AG10803 (cell line): ENCODE measurements at regions not wholly inside any gene's neighbourhood (a gene's known extent, or its start where the extent isn't known, plus 50 kb on each side); places are given as distances from the start of the nearest gene placed in this dataset.

Source experiments
- DNase-seq: peaks from one replicate; pipeline ENCODE4 v3.0.0; 2010; ENCODE audit warnings: low read depth
- H3K4me3 ChIP-seq: 2 replicates; pipeline ENCODE4 v1.5.1; 2011; ENCODE audit warnings: mild to moderate bottlenecking, low read length, control low read depth
- TF ChIP-seq, protein P1 (sequence below): conservative IDR thresholded peaks from 2 replicates; pipeline ENCODE4 v1.5.1; 2011; ENCODE audit warnings: mild to moderate bottlenecking, low read length, control low read depth, inconsistent platforms

DNA sequence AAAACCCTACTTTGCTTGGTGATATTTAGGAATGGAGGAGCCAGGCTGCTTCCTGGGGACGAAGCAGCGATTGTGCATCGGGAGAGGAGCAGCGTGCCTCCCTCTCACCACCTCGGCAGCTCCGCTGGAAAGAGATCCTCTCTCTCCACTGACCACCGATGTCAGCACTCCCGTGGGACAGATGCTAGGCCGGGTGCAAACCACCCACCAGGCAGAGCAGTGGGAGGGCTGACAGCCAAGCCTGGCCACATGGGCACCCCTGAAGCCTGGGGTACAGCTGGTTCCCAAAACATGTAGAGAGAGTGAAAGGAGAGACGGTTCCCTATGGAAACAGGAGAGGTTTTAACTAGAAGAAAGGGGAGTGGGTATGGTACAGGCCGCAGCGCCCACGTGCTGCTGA, 220.0 kb downstream of the ANKRD60 start:
- no peak for DNase-seq
- no peak overlapping the region for H3K4me3 ChIP-seq
- TF ChIP-seq, protein P1, sequence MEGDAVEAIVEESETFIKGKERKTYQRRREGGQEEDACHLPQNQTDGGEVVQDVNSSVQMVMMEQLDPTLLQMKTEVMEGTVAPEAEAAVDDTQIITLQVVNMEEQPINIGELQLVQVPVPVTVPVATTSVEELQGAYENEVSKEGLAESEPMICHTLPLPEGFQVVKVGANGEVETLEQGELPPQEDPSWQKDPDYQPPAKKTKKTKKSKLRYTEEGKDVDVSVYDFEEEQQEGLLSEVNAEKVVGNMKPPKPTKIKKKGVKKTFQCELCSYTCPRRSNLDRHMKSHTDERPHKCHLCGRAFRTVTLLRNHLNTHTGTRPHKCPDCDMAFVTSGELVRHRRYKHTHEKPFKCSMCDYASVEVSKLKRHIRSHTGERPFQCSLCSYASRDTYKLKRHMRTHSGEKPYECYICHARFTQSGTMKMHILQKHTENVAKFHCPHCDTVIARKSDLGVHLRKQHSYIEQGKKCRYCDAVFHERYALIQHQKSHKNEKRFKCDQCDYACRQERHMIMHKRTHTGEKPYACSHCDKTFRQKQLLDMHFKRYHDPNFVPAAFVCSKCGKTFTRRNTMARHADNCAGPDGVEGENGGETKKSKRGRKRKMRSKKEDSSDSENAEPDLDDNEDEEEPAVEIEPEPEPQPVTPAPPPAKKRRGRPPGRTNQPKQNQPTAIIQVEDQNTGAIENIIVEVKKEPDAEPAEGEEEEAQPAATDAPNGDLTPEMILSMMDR: no peak

DNA sequence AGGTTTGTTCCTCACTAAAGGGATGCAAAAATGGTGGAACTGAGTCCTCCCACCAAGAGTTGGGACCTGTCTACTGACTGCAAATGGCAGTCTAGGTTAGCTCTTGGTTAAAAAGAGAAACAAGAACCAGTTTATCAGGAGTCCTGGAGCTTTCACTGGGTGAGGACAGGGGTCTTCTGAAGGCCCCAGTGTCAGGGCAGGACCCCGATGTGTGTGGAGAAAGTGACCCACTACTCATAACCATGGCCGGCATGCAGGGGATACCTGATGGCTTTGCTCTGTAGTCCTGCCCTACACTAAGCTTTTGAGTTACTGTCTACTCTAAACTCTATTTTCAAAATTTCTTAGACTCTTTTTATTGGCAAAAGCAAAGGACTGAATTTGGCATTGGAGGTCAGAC, 220.5 kb downstream of the ANKRD60 start:
- DNase-seq: no peak
- no peak overlapping the region for H3K4me3 ChIP-seq
- TF ChIP-seq, protein P1: no peak

DNA sequence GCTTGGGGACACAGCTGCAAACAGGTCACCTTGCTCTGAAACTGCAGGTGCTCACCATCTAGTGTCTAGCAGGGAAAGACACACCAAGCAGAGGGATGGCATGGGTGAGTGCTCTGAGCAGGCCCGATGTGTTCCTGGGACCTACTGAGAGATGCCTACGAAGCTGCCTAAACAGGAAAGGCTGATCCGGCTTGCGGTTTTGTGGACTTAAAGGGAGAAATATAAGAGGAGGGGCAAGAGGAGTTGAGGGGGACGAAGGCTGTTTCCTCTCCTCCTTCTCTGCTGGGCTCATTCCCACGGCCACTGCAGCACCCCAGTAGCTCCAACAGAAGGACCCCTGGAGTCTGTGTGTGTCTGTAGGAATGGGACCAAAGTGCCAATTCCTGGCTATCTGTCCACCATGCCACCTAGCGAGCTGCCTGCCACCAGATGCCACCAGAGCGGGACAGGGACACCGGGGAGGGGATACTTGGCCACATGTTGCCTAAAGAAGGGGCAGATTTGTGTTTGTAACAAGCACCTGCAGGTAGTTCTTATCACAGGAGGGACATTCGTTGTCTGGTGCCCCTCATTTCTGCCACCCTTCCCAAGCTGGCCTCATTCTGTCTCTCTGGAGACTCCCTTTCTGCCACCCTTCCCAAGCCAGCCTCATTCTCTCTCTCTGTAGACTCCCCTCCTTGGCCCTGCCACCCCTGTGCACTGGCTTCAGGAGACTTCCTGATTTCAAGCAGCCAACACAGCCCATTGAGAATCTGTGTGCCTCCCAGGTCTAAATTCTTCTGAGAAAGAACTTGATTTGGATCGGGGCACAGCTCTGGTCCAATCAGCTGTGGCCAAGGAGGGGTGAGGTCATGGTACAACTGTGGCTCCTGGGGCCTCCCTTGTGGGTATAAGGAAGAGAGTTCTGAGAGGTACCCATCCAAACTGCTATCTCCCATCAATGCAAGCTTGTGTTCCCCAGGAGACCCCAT, 221.8 kb downstream of the ANKRD60 start:
- TF ChIP-seq, protein P1: no peak
- DNase-seq: no peak
- no peak overlapping the region for H3K4me3 ChIP-seq

DNA sequence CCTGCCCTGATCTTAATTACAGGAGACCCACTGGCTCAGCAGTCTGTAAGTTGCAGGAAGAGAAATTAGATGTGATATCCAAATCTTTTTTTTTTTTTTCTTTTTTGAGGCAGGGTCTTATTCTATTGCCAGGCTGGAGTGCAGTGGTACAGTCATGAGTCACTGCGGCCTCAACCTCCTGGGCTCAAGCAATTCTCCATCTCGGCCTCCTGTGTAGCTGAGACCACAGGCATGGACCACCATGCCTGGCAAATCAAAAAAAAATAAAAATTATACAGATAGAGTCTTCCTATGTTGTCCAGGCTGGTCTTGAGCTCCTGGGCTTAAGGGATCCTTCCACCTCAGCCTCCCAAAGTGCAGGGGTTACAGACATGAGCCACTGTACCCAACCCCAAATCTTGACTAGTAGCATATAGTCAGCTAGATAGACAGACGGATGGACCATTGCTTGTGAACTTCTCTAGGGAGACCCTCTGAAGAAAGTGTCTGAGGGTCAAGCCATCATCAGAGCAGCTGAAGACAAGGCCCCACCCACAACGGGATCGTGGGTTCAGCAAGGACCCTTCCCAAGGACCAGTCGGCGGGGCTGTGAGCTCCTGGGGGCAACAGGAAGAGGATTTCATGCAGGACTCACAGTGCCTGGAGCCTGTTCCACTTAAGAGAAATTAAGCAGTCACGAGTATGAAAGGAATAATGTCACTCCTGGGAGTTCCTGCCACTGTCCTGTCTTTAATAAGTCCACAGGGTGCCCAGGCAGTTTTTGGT, 222.7 kb downstream of the ANKRD60 start:
- no peak for DNase-seq
- TF ChIP-seq, protein P1: no peak
- H3K4me3 ChIP-seq: no peak overlapping the region

DNA sequence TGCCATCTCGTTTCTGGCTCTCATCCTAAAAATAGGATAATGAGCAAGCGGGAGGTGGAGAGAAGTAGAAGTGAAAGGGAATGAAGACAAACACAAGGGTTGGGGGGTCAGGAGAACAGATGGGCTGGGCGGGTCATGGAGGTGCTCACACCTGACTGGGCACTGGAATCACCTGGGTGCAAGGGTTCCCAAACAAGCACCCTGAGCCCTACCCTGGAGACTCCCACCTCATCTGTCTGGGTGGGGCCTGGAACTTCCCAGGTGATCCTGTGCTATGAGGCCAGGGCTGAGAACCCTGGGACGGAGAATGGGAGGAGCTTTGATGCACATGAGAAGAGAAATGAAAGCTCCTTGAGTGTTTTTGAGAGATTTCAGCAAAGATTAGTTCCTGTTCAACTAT, 223.6 kb downstream of the ANKRD60 start:
- H3K4me3 ChIP-seq: no peak overlapping the region
- TF ChIP-seq, protein P1: no peak
- DNase-seq: no peak

DNA sequence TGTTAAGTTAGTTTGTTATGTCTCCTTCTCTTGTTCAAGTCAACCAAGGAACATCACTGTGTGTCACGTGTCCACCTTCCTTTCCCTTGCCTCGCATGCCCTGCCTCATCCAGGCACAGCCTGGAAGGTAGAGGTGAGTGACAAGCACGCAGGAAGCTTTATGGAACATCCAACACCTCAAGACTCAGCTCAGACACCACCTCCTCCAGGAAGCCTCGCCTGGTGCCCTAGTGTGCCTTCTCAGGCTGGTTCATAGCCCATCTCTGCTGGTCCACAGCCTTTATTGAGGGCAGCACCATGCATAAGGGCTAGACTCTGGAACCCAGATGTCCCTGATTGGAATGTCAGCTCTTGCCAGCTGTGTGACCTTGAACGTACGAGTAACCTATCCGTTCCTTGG, 224.3 kb downstream of the ANKRD60 start:
- no peak for DNase-seq
- TF ChIP-seq, protein P1: no peak
- no peak overlapping the region for H3K4me3 ChIP-seq
